GM12891 (cell line): ENCODE measurements at regions not wholly inside any gene's neighbourhood (a gene's known extent, or its start where the extent isn't known, plus 50 kb on each side); places are given as distances from the start of the nearest gene placed in this dataset.

Source experiments
- PAX5 ChIP-seq: IDR thresholded peaks from 2 replicates; pipeline ENCODE4 v1.6.1; 2011; ENCODE audit warnings: low read length, moderate library complexity, mild to moderate bottlenecking; ENCODE audit not compliant: insufficient read depth, severe bottlenecking
- POLR2A ChIP-seq: IDR thresholded peaks from 2 replicates; pipeline ENCODE4 v1.6.1; 2011; ENCODE audit warnings: low read depth, low read length, control low read depth
- POLR2AphosphoS5 ChIP-seq: IDR thresholded peaks from 2 replicates; pipeline ENCODE4 v1.6.1; 2011; ENCODE audit warnings: low read depth, low read length, control low read depth
- SPI1 ChIP-seq: IDR thresholded peaks from 2 replicates; pipeline ENCODE4 v1.6.1; 2011; ENCODE audit warnings: low read depth, low read length, control low read depth

- TF ChIP-seq PAX5 (no peak), POLR2A (no peak), SPI1 (no peak), POLR2AphosphoS5 (no peak)
Observed at GRCh38 chr15:100726421-100727190, 124.2 kb downstream of the ASB7 start.
